ENCODE measurements at regions not wholly inside any gene's neighbourhood (a gene's known extent, or its start where the extent isn't known, plus 50 kb on each side); places are given as distances from the start of the nearest gene placed in this dataset.

- Histone ChIP-seq H3K4me1 (ENCODE audit: control insufficient read depth in 2 of 3, insufficient read depth in 2 of 3, low read depth in 1 of 3, low read length in 3 of 3) (no peaks in the 10 kb centered on the region), H3K27ac (ENCODE audit: low read depth in 2 of 2, low read length in 2 of 2) (no peak overlapping the region), H3K4me3 (ENCODE audit: low read length in 3 of 3) (no peak overlapping the region), H3K27me3 (ENCODE audit: control insufficient read depth, insufficient read depth, low read length) (no peaks in the 10 kb centered on the region), H3K9ac (ENCODE audit: low read length in 3 of 3) (no peak overlapping the region), H3K9me3 (ENCODE audit: control insufficient read depth in 2 of 3, insufficient read depth in 1 of 3, low read length in 3 of 3) (no peaks in the 10 kb centered on the region), H3K36me3 (ENCODE audit: control insufficient read depth in 2 of 3, insufficient read depth in 3 of 3, low read length in 3 of 3) (no peaks in the 10 kb centered on the region)
- DNase-seq = no peak
- intact Hi-C loops (cut with DNase I) = no loop called here
- no peak for FAIRE-seq
- TF ChIP-seq CTCF (IDR thresholded peaks at IDR 0.05; ENCODE audit: borderline replicate concordance, extremely low read depth, insufficient read depth) = no peak
These were observed 170.7 kb downstream of the NEBL start for GRCh38 chr10:20726381-20726780.

- intact Hi-C loops (cut with DNase I) = no loop called here
- no peaks in the 10 kb centered on the region for H3K36me3 ChIP-seq (ENCODE audit: control insufficient read depth in 2 of 3, insufficient read depth in 3 of 3, low read length in 3 of 3)
- no peaks in the 10 kb centered on the region for H3K9me3 ChIP-seq (ENCODE audit: control insufficient read depth in 2 of 3, insufficient read depth in 1 of 3, low read length in 3 of 3)
- H3K9ac ChIP-seq (ENCODE audit: low read length in 3 of 3) = no peak overlapping the region
- no peaks in the 10 kb centered on the region for H3K27me3 ChIP-seq (ENCODE audit: control insufficient read depth, insufficient read depth, low read length)
- DNase-seq (no peak), FAIRE-seq (no peak)
- TF ChIP-seq CTCF (IDR thresholded peaks at IDR 0.05; ENCODE audit: borderline replicate concordance, extremely low read depth, insufficient read depth) = no peak
- H3K4me1 ChIP-seq (ENCODE audit: control insufficient read depth in 2 of 3, insufficient read depth in 2 of 3, low read depth in 1 of 3, low read length in 3 of 3) = no peaks in the 10 kb centered on the region
- no peak overlapping the region for H3K4me3 ChIP-seq (ENCODE audit: low read length in 3 of 3)
- H3K27ac ChIP-seq (ENCODE audit: low read depth in 2 of 2, low read length in 2 of 2) = no peak overlapping the region
These were observed 182.1 kb downstream of the NEBL start for GRCh38 chr10:20714979-20715378.

DNA sequence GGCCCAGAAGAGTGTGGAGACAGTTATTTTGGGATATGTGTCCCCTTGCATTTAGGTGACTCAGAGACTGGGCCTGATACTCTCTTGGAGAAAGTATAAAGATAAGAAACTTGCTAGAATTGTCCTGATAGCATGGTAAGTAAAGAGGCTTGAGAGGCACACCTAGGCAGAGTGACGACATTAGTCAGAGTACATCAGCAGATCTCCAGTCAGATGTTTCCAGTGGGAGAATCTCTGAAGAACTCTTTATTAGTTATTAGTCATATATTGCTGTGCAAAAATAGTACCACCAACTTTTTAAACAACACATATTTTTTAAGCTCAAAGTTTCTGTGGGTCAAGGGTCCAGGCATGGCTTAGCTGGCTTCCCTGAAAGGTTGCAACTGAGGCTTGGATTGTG, 182.6 kb downstream of the NEBL start:
- Histone ChIP-seq H3K9me3 (ENCODE audit: control insufficient read depth in 2 of 3, insufficient read depth in 1 of 3, low read length in 3 of 3) (no peaks in the 10 kb centered on the region), H3K9ac (ENCODE audit: low read length in 3 of 3) (no peak overlapping the region), H3K27ac (ENCODE audit: low read depth in 2 of 2, low read length in 2 of 2) (no peak overlapping the region), H3K27me3 (ENCODE audit: control insufficient read depth, insufficient read depth, low read length) (no peaks in the 10 kb centered on the region), H3K4me1 (ENCODE audit: control insufficient read depth in 2 of 3, insufficient read depth in 2 of 3, low read depth in 1 of 3, low read length in 3 of 3) (no peaks in the 10 kb centered on the region), H3K36me3 (ENCODE audit: control insufficient read depth in 2 of 3, insufficient read depth in 3 of 3, low read length in 3 of 3) (no peaks in the 10 kb centered on the region), H3K4me3 (ENCODE audit: low read length in 3 of 3) (no peak overlapping the region)
- intact Hi-C loops (cut with DNase I) = no loop called here
- no peak for FAIRE-seq
- TF ChIP-seq CTCF (IDR thresholded peaks at IDR 0.05; ENCODE audit: borderline replicate concordance, extremely low read depth, insufficient read depth) = no peak
- no peak for DNase-seq

- Histone ChIP-seq H3K27me3 (ENCODE audit: control insufficient read depth, insufficient read depth, low read length) (no peaks in the 10 kb centered on the region), H3K27ac (ENCODE audit: low read depth in 2 of 2, low read length in 2 of 2) (no peak overlapping the region), H3K9me3 (ENCODE audit: control insufficient read depth in 2 of 3, insufficient read depth in 1 of 3, low read length in 3 of 3) (no peaks in the 10 kb centered on the region), H3K4me3 (ENCODE audit: low read length in 3 of 3) (no peak overlapping the region), H3K36me3 (ENCODE audit: control insufficient read depth in 2 of 3, insufficient read depth in 3 of 3, low read length in 3 of 3) (no peaks in the 10 kb centered on the region), H3K4me1 (ENCODE audit: control insufficient read depth in 2 of 3, insufficient read depth in 2 of 3, low read depth in 1 of 3, low read length in 3 of 3) (no peaks in the 10 kb centered on the region), H3K9ac (ENCODE audit: low read length in 3 of 3) (no peak overlapping the region)
- intact Hi-C loops (cut with DNase I) = no loop called here
- FAIRE-seq (no peak), DNase-seq (no peak)
- TF ChIP-seq CTCF (IDR thresholded peaks at IDR 0.05; ENCODE audit: borderline replicate concordance, extremely low read depth, insufficient read depth) = no peak
These were observed 183.7 kb downstream of the NEBL start for GRCh38 chr10:20713420-20713819.
